ENCODE measurements at regions not wholly inside any gene's neighbourhood (a gene's known extent, or its start where the extent isn't known, plus 50 kb on each side); places are given as distances from the start of the nearest gene placed in this dataset.

DNA sequence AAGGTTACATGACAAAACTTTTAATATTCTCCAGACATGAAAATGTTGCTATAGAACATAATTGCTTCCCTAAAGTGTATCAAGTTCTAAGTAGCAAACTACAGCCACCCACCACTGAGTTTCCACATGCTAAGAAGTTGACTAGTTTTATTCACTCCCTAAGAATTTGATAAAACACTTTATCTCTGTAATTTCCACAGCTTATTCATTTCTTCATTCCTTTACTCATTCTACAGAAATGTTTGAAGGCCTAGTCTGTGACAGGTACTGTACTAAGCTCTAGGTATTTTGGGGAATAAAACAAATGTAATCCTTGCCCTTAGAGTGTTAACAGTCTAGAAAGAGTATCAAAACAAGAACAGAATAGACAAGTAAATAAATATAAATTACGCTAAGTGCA, 101.8 kb upstream of the DIAPH3 start:
- Mint-ChIP-seq H3K36me3 (ENCODE audit: low read depth, unreplicated experiment) (no peaks in the 10 kb centered on the region), H3K4me1 (ENCODE audit: low read depth, unreplicated experiment) (no peaks in the 10 kb centered on the region), H3K4me3 (ENCODE audit: unreplicated experiment) (no peak overlapping the region), H3K9me3 (ENCODE audit: unreplicated experiment) (no peaks in the 10 kb centered on the region), H3K27ac (ENCODE audit: unreplicated experiment) (no peak overlapping the region), H3K27me3 (ENCODE audit: low read depth, unreplicated experiment) (no peaks in the 10 kb centered on the region)
- TF ChIP-seq EZH2 (IDR thresholded peaks at IDR 0.05; ENCODE audit: insufficient read depth, low read length) (no peak), CTCF (IDR thresholded peaks at IDR 0.05; ENCODE audit: insufficient read depth, low read depth, low read length) (no peak)
- no peaks in the 10 kb centered on the region for H3K79me2 ChIP-seq (ENCODE audit: insufficient read depth, low read length)
- FAIRE-seq (no peak), DNase-seq (ENCODE audit: low read depth) (peak; percentile 6)
- H3K36me3 ChIP-seq (ENCODE audit: insufficient read depth, low read length), result no peaks in the 10 kb centered on the region
- H3K27me3 ChIP-seq (ENCODE audit: insufficient read depth, low read length), result peaks cover under 1% of the 10 kb centered on the region
- no peaks in the 10 kb centered on the region for H4K20me1 ChIP-seq (ENCODE audit: insufficient read depth, low read length)
- H3K9me3 ChIP-seq (ENCODE audit: insufficient read depth, low read depth, low read length), result no peaks in the 10 kb centered on the region
- no peak overlapping the region for H3K4me2 ChIP-seq (ENCODE audit: low read length)
- no peak overlapping the region for H3K4me3 ChIP-seq (ENCODE audit: insufficient read depth, low read depth, low read length)
- H3K27ac ChIP-seq (ENCODE audit: low read depth, low read length), result no peak overlapping the region
- no peak overlapping the region for H2AFZ ChIP-seq (ENCODE audit: low read depth, low read length)
- no peaks in the 10 kb centered on the region for H3K4me1 ChIP-seq (ENCODE audit: insufficient read depth, low read length)
- H3K9ac ChIP-seq (ENCODE audit: low read length), result no peak overlapping the region

DNA sequence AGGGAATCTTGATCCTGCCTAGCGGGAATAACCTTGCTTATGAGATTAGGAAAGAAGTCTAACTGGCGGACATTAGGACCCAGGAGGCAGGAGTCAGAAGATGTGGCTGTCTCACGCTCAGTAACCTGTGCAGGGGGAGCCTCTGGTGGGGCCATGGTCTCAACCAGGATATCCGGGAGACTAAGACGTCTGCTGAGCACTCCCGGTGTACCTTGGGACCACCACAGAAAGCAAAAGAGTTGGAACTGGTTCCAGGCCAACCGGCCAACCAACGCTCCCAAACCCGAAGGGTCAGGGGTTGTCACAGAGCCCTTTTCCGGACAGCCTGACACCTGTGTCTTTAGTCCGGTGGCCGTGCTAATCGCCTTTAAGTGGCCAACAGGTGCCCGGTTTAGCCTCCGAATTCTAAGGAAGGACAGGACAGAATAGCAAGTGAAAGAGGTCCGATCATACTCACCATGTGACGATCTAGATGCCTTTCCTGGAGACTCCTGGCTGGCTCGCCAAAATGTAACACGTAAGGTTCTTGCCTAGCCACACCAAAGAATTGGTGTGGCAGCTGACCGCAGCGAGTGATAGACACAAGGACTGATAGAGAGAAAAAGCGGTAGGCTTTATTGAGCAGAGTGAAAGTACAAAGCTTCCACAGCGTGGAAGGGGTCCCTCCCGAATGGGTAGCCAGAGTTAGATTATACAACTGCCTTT, 103.9 kb upstream of the DIAPH3 start:
- no peak overlapping the region for H3K27ac Mint-ChIP-seq (ENCODE audit: unreplicated experiment)
- H3K79me2 ChIP-seq (ENCODE audit: insufficient read depth, low read length), result no peaks in the 10 kb centered on the region
- no peaks in the 10 kb centered on the region for H3K27me3 Mint-ChIP-seq (ENCODE audit: low read depth, unreplicated experiment)
- H3K36me3 ChIP-seq (ENCODE audit: insufficient read depth, low read length), result no peaks in the 10 kb centered on the region
- peak overlapping the region; percentile 84 for H3K4me2 ChIP-seq (ENCODE audit: low read length)
- no peaks in the 10 kb centered on the region for H3K4me1 ChIP-seq (ENCODE audit: insufficient read depth, low read length)
- no peak overlapping the region for H3K27ac ChIP-seq (ENCODE audit: low read depth, low read length)
- H3K4me3 Mint-ChIP-seq (ENCODE audit: unreplicated experiment), result no peak overlapping the region
- peak overlapping the region; percentile 30 for H3K9ac ChIP-seq (ENCODE audit: low read length)
- FAIRE-seq, result no peak
- H3K27me3 ChIP-seq (ENCODE audit: insufficient read depth, low read length), result peaks cover 4% of the 10 kb centered on the region
- DNase-seq (ENCODE audit: low read depth), result peak; percentile 6
- TF ChIP-seq EZH2 (IDR thresholded peaks at IDR 0.05; ENCODE audit: insufficient read depth, low read length) (no peak), CTCF (IDR thresholded peaks at IDR 0.05; ENCODE audit: insufficient read depth, low read depth, low read length) (no peak)
- peak overlapping the region; percentile 63 for H3K4me3 ChIP-seq (ENCODE audit: insufficient read depth, low read depth, low read length)
- peak overlapping the region; percentile 73 for H2AFZ ChIP-seq (ENCODE audit: low read depth, low read length)
- no peaks in the 10 kb centered on the region for H3K36me3 Mint-ChIP-seq (ENCODE audit: low read depth, unreplicated experiment)
- no peaks in the 10 kb centered on the region for H4K20me1 ChIP-seq (ENCODE audit: insufficient read depth, low read length)
- no peaks in the 10 kb centered on the region for H3K9me3 Mint-ChIP-seq (ENCODE audit: unreplicated experiment)
- no peaks in the 10 kb centered on the region for H3K9me3 ChIP-seq (ENCODE audit: insufficient read depth, low read depth, low read length)
- no peaks in the 10 kb centered on the region for H3K4me1 Mint-ChIP-seq (ENCODE audit: low read depth, unreplicated experiment)

- no peaks in the 10 kb centered on the region for H3K36me3 Mint-ChIP-seq (ENCODE audit: low read depth, unreplicated experiment)
- Histone ChIP-seq H3K9me3 (ENCODE audit: insufficient read depth, low read depth, low read length) (no peaks in the 10 kb centered on the region), H2AFZ (ENCODE audit: low read depth, low read length) (no peak overlapping the region), H3K27me3 (ENCODE audit: insufficient read depth, low read length) (peaks cover 4% of the 10 kb centered on the region), H3K4me3 (ENCODE audit: insufficient read depth, low read depth, low read length) (peak overlapping the region; percentile 63), H3K4me1 (ENCODE audit: insufficient read depth, low read length) (no peaks in the 10 kb centered on the region), H3K79me2 (ENCODE audit: insufficient read depth, low read length) (no peaks in the 10 kb centered on the region), H4K20me1 (ENCODE audit: insufficient read depth, low read length) (no peaks in the 10 kb centered on the region), H3K9ac (ENCODE audit: low read length) (peak overlapping the region; percentile 30), H3K36me3 (ENCODE audit: insufficient read depth, low read length) (no peaks in the 10 kb centered on the region), H3K4me2 (ENCODE audit: low read length) (peak overlapping the region; percentile 84), H3K27ac (ENCODE audit: low read depth, low read length) (no peak overlapping the region)
- FAIRE-seq, result no peak
- no peaks in the 10 kb centered on the region for H3K27me3 Mint-ChIP-seq (ENCODE audit: low read depth, unreplicated experiment)
- H3K27ac Mint-ChIP-seq (ENCODE audit: unreplicated experiment), result no peak overlapping the region
- TF ChIP-seq CTCF (IDR thresholded peaks at IDR 0.05; ENCODE audit: insufficient read depth, low read depth, low read length), result no peak
- TF ChIP-seq EZH2 (IDR thresholded peaks at IDR 0.05; ENCODE audit: insufficient read depth, low read length), result no peak
- no peaks in the 10 kb centered on the region for H3K4me1 Mint-ChIP-seq (ENCODE audit: low read depth, unreplicated experiment)
- H3K4me3 Mint-ChIP-seq (ENCODE audit: unreplicated experiment), result no peak overlapping the region
- H3K9me3 Mint-ChIP-seq (ENCODE audit: unreplicated experiment), result no peaks in the 10 kb centered on the region
- no peak for DNase-seq (ENCODE audit: low read depth)
These were observed 104.5 kb upstream of the DIAPH3 start for GRCh38 chr13:60268203-60268555.

Measured in astrocyte (in vitro differentiated cells and primary cell).